NCI-H2107 treated with DMSO at 0.1 percent for 48 hours (cell line): ENCODE measurements at regions not wholly inside any gene's neighbourhood (a gene's known extent, or its start where the extent isn't known, plus 50 kb on each side); places are given as distances from the start of the nearest gene placed in this dataset.

Experiments
- DNase-seq: peaks from one replicate; lab custom pipeline; 2025; ENCODE audit not compliant: unreplicated experiment; lab: John Stamatoyannopoulos, UW

- DNase-seq = no peak
Observed at GRCh38 chr5:156232251-156232869, 94.6 kb upstream of the SGCD start.

- DNase-seq = no peak
Observed at GRCh38 chr5:156237361-156237760, 89.6 kb upstream of the SGCD start.

- no peak for DNase-seq
Observed at GRCh38 chr5:156239800-156240199, 87.2 kb upstream of the SGCD start.

- no peak for DNase-seq
Observed at GRCh38 chr5:156240414-156240813, 86.5 kb upstream of the SGCD start.

- DNase-seq = no peak
Observed at GRCh38 chr5:156241266-156241665, 85.7 kb upstream of the SGCD start.

- DNase-seq = no peak
Observed at GRCh38 chr5:156245895-156246294, 81.1 kb upstream of the SGCD start.

- no peak for DNase-seq
Observed at GRCh38 chr5:156251076-156251475, 75.9 kb upstream of the SGCD start.

- DNase-seq = no peak
Observed at GRCh38 chr5:156253130-156253529, 73.8 kb upstream of the SGCD start.

GRCh38 chr5:156254196-156254595 is 72.8 kb upstream of the SGCD start:
- no peak for DNase-seq

- no peak for DNase-seq
Observed at GRCh38 chr5:156256642-156257041, 70.3 kb upstream of the SGCD start.

GRCh38 chr5:156258934-156259333 is 68.0 kb upstream of the SGCD start:
- DNase-seq = no peak

GRCh38 chr5:156259618-156260017 is 67.3 kb upstream of the SGCD start:
- DNase-seq = no peak

- no peak for DNase-seq
Observed at GRCh38 chr5:156261275-156261939, 65.6 kb upstream of the SGCD start.

GRCh38 chr5:156271569-156271968 is 55.4 kb upstream of the SGCD start:
- no peak for DNase-seq

- no peak for DNase-seq
Observed at GRCh38 chr5:156272139-156272538, 54.8 kb upstream of the SGCD start.

GRCh38 chr5:156273325-156273724 is 53.6 kb upstream of the SGCD start:
- no peak for DNase-seq

- DNase-seq = no peak
Observed at GRCh38 chr5:156274453-156274852, 52.5 kb upstream of the SGCD start.
